HG02885 (cell line): ENCODE measurements at regions not wholly inside any gene's neighbourhood (a gene's known extent, or its start where the extent isn't known, plus 50 kb on each side); places are given as distances from the start of the nearest gene placed in this dataset.

Experiments
- ATAC-seq: cut with Tn5 transposase; IDR thresholded peaks from one replicate; pipeline ENCODE4 v1.9.1; 2021; ENCODE audit warnings: mild to moderate bottlenecking; ENCODE audit not compliant: unreplicated experiment, poor library complexity

GRCh38 chr5:66302344-66302743 is 158.2 kb downstream of the SREK1 start:
- no peak for ATAC-seq

DNA sequence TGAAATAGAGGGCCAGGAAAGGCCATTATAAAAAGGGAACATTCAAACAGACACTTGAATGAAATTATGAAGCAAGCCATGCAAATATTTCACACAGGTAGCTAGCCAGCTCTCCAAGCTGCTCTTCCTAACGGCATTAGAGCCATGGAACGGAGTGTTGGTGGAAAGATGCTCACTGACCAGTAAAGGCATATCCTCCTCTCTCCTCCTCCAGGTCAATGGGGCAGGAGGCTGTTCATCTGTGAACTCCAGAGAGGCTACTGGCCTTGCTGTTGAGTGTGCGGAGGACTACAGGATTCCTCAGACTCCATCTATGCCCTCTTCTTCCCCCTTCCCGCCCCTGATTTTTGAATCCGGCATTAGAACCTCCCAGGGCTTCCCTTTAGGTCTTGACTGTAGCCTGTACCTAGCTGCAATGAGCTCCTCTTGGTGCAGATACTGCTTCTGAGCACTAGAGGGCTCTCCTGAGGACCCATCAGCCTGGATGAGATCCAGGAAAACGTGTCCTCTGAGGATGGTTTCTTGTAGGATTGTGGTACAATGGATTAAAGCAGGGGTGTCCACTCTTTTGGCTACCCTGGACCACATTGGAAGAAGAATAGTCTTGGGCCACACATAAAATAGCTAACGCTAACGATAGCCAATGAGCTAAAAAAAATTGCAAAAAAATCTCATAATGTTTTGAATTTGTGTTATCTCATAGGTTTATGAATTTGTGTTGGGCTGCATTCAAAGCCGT is 162.2 kb downstream of the SREK1 start:
- ATAC-seq = peak; percentile 91

DNA sequence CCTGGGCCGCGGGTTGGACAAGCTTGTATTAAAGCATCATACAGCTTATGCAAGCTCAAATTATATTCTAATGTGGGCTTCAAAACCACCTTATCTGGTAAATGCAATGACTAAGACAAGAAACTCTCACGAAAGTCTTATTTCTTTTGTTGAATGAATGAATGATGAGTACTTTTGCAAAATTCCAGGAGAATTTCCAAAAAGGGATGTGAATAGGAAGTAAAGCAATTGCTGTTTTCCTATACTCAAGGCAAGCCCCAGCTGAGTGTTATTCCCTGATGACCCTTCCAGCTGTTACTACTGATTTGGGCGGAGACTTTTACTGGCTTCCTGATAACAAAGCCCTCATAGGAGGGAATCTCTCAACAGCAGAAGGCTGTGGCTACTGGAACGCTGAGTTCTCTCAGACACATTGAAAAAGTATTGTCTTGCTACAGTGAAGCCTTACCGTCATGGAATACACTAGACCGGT is 162.8 kb downstream of the SREK1 start:
- no peak for ATAC-seq

GRCh38 chr5:66307647-66308241 is 163.6 kb downstream of the SREK1 start:
- peak; percentile 78 for ATAC-seq

GRCh38 chr5:66312266-66312665 is 168.2 kb downstream of the SREK1 start:
- no peak for ATAC-seq

DNA sequence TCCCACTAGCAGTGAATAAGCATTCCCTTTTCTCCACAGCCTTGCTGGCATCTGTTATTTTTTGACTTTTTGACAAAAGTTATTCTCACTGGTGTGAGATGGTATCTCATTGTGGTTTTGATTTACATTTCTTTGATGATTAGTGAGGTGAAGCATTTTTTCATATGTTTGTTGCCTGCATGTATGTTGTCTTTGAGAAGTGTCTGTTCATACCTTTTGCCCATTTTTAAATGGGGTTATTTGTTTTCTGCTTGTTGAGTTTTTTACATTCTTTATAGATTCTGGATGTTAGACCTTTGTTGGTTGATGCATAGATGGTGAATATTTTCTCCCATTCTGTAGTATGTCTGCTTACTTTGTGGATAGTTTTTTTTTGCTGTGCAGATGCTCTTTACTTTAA is 171.7 kb downstream of the SREK1 start:
- ATAC-seq = no peak

GRCh38 chr5:66322786-66323528 is 178.9 kb downstream of the SREK1 start:
- ATAC-seq = no peak

- ATAC-seq = no peak
These were observed 179.4 kb downstream of the SREK1 start for GRCh38 chr5:66323529-66323895.

- ATAC-seq = no peak
These were observed 180.3 kb downstream of the SREK1 start for GRCh38 chr5:66324357-66324756.

GRCh38 chr5:66326276-66326675 is 182.2 kb downstream of the SREK1 start:
- ATAC-seq = no peak

DNA sequence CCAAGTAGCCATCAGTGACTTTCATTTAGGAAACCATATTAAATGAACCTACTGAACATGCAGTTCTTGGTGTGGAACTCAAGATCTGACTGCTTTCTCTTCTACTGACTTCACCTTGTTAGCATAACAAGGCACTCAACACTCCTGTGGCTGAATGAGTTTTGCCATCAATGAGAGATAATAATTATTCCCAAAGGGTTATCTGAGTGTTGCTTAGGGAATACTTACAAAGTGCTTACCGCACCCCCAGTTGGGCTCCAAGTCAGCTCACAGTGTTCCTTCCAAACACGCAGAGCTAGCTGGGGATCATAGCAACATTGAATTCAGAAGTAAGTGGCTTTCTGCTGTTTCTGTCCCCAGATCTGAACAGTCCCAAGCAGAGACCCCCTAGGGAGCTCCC is 182.9 kb downstream of the SREK1 start:
- ATAC-seq = no peak

GRCh38 chr5:66329078-66329477 is 185.0 kb downstream of the SREK1 start:
- ATAC-seq = no peak

DNA sequence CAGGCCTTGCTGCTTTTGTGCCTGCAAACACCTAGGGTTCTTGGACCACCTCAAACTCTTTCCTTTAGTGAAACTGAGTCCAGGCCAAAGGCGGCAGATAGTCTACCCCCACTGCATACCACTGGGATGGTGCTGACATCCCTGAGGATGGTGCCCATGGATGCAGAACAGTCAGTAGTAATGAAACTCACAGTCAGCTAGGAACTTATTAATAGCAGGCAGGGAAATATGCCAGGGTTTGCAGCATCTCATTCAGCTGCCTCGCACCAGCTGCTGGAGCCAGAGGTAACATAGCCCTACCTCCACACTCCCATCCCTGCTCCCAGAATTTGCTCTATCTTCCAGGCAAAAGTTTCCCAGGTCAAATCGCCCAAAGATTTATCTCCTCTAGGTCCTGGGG is 189.1 kb downstream of the SREK1 start:
- no peak for ATAC-seq

DNA sequence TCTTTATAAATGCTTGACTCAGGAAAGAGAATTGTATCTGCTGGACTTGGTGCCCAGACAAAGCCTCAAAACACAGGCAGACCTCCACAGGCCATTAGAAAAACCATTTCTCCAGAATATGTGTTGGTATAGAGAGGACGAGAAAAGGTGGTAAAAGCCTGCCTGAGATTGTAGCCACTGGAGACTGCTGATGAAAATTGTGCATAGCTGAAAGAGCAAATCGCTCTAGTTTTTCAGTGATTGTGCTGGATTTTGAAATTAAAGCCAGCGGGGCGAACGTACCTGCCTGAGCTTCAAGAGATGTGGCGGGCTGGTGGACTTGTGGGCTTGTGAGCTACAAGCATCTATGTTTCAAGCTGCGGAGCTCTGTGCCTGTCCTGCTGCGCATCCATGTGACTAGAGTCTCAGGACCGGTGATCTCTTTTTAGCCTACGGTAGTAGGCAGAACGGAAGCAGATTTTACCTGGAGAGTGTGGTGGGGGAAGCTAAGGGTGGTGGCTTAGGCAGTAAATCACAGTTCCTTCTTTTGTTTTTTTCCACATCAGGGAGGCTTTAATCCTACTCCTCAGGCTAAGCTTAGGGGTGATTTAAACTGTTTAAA is 193.6 kb downstream of the SREK1 start:
- ATAC-seq = no peak

DNA sequence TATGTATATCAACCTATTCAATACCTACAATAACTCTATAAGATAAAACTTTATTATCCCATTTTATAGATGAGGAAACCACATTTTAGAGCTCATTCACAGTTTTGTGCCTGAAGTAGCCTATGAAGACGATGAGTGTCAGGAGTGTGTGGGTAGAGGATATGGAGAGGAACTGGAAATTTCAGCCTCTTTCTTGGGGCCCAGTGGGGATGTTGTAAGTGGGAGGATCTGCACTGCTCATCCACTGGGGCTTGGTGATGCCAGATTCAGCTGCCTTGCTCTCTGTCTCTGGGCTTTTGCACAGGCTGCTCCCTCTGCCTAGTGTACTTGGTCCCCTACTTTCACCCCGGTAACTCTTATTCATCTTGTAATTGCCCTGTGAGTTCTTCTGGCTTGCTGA is 194.7 kb downstream of the SREK1 start:
- ATAC-seq = no peak

DNA sequence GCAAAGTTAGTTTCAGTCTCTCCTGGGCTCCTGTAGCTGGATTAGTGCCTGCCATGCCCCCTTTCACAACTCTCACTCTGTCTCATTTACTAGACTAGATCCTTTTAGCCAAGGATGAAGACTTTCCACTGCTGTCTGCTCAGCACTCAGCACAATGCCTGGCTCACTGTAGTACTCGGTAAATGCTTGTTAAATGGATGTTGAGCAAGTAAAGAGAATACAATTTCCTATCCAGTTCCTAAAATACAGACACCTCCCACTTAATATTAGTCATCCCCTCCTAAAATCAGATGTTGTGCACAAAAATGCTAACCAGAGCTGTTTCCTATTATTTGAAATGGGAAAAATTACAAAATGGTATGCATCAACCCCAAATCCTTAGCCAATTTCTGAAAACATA is 195.8 kb downstream of the SREK1 start:
- no peak for ATAC-seq

DNA sequence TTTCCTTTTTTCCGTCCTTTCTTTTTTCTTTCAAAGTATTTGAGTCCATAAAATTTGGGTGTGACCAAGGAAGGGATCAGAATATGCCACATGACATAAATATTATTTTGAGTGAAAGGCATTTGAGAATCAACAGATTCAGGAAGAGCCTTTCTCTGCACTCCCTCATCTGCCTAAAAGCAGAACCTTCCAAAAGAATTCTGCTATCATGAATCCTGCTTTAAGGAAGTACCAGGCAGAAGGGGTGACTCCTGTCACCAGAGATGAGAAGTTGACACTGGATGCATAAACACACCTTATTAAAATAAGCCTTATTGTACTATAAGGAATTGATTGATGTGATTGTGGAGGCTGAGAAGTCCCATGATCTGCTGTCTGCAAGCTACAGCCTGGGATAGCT is 196.7 kb downstream of the SREK1 start:
- no peak for ATAC-seq

GRCh38 chr5:66342341-66342880 is 198.3 kb downstream of the SREK1 start:
- no peak for ATAC-seq

- ATAC-seq = no peak
These were observed 199.4 kb downstream of the SREK1 start for GRCh38 chr5:66343370-66344071.

GRCh38 chr5:66344544-66344943 is 200.4 kb downstream of the SREK1 start:
- no peak for ATAC-seq
